ENCODE measurements at regions not wholly inside any gene's neighbourhood (a gene's known extent, or its start where the extent isn't known, plus 50 kb on each side); places are given as distances from the start of the nearest gene placed in this dataset.

DNA sequence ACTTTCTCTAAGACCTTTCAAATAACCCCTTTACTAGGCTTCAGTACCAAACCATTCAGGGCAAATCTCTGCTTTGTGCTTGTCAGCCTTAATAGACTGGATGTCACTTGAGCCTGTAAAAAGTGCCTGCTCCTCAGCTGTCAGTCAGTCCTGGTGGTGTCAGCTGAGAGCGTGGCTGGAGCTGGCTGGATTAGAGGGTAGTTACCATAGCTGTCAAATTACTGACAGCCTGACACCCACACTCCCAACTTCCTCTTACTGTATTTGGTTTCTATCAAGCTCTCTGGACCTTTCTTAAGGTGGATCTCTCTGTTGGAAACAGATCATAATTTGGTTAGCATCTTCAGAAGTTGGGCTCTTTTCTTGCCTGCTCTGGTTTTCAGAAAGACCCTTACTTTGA is 371.4 kb upstream of the ATP5MC3 start:
- peak; percentile 56 for DNase-seq

- no peak for DNase-seq
These were observed 358.9 kb upstream of the ATP5MC3 start for GRCh38 chr2:175540421-175540820.

GRCh38 chr2:175539122-175539521 is 357.6 kb upstream of the ATP5MC3 start:
- DNase-seq: no peak

- DNase-seq: no peak
These were observed 354.5 kb upstream of the ATP5MC3 start for GRCh38 chr2:175536059-175536458.

- DNase-seq: peak; percentile 42
These were observed 354.1 kb upstream of the ATP5MC3 start for GRCh38 chr2:175535631-175536030.

DNA sequence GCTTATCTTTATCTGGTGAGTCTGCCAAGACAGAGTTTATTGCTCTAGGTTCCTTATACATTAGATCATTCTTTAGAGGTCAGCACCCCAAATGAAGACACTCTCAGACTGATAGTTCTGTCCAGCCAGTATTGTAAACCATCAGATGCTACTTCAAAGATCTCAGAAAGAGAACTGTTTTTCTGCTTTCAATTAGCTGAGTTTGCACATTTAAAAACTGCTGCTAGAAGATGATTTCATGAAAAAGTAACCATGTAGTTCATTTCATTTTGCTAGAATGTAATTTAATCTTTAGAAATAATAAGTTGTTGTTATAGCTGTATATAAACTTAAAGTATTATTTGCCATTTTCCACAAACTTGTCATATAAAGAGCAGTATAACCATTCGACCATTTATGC is 344.5 kb upstream of the ATP5MC3 start:
- no peak for DNase-seq

- DNase-seq: no peak
These were observed 341.5 kb upstream of the ATP5MC3 start for GRCh38 chr2:175523001-175523400.

DNA sequence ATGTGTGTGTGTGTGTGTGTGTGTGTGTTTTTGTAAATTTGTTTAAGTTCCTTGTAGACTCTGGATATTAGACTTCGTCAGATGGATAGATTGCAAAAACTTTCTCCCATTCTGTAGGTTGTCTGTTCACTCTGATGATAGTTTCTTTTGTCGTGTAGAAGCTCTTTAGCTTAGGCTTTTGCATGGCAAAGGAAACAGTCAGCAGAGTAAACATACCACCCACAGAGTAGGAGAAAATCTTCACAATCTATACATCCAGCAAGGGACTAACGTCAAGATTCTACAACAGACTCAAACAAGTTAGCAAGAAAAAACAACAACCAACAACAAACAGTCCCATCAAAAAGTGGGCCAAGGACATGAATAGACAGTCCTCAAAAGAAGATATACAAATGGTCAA is 336.7 kb upstream of the ATP5MC3 start:
- DNase-seq: no peak

GRCh38 chr2:175516555-175516954 is 335.0 kb upstream of the ATP5MC3 start:
- DNase-seq: no peak

GRCh38 chr2:175500255-175500654 is 318.7 kb upstream of the ATP5MC3 start:
- no peak for DNase-seq

DNA sequence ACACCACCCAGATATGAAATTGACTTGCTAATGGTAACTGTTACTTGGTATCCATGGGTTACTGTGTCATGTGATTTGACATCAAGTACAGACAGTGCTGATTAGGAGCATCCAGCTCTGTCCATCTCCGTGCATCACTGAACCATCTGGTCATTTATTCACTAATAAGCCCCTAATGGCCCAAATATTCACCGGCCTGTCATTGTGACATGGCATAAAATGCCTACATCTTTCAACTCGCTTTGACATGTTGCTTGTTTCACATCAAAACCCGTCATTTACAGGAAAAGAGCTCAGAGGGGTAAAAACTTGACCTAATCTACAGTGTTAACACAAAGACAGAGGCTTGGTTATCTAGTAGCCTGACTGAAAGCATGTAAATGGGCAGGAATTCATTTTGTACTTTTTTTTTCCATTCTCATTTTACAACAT is 308.9 kb upstream of the ATP5MC3 start:
- no peak for DNase-seq

GRCh38 chr2:175478096-175478768 is 296.7 kb upstream of the ATP5MC3 start:
- no peak for DNase-seq

DNA sequence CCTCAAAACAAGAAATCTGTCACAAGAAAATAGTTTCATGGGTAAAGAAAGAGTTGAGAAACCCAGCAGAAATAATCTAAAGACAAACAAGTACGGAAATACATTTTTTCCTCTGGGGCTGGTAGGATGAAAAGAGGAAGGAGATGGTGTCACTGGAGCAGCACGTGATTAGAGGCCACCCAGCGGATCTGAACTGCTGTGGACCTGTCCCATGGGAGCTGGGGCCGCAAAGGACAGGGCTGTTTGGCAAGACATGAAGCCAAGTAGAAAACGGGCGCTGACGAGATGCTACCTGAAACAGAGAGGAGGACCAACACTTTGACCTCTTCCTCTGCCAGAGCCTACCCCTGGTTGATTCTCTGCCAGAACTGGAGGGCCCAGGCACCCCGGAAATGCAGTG is 295.4 kb upstream of the ATP5MC3 start:
- peak; percentile 6 for DNase-seq

GRCh38 chr2:175476374-175476773 is 294.9 kb upstream of the ATP5MC3 start:
- DNase-seq: no peak

DNA sequence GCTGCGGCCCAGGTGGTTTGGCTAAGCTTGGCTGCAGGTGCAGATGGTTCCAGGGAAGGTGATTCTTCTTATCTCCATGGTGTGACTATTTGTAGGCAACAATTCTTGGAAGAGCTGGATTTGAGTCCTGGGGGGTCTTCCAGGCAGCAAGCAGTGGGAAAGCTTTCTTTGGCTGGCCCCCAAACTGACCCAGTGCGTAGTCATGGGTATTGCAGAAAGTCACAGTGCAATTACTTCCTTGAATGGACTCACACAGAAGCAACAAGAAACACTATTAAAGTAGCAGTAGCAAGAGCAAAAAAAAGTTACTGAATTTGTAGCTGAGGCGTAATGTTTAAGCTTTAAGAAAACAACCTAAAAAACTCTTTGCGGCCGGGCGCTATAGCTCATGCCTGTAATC is 293.6 kb upstream of the ATP5MC3 start:
- no peak for DNase-seq

DNA sequence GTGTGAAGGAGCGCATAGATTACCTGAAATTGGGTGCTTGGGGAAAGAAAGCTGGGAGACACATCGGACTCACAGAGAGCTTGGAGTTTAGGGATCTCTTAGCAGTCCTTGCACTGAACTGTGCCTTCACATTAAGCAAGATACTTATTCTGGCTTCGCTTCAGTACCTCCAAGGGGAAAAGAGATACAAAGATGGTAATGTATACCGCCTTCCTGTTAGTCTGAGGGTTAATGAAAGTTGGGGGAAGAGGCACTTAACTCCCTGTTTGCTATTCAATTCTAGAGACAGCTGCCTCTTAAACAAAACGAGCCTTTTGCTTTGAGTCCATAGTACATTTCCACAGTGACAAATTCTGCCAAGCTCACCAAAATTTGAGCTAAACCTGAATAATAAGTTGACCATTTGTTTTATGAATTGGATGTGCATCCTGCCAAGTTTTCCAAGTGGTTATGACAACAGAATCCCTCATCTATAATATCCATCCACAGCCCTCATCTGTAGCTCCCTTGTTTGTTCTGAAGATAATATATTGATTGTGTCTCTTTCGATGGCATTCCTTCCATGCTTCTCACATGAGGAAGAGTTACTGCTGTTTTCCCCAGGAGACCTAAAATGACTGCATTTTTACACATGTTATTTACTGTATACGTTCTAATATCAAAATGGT is 287.1 kb upstream of the ATP5MC3 start:
- no peak for DNase-seq

GRCh38 chr2:175465101-175465500 is 283.6 kb upstream of the ATP5MC3 start:
- DNase-seq: no peak

DNA sequence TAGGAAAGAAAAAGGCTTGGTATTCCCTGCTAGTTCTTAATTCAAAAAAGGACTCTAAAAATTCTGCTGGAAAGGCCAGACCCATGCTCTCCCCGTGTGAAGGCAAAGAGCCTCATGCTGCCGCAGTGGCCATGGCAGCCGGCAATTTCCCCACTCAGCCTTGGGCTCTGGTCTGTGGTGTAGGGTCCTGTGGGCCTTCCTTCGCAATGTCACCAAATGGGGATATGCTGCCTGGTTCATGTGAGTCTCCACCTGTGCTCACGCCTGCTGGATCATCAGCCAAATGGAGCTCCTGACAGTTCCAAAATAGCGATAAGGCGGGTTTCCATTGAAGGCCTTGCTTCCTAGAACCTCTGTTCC is 282.8 kb upstream of the ATP5MC3 start:
- no peak for DNase-seq

DNA sequence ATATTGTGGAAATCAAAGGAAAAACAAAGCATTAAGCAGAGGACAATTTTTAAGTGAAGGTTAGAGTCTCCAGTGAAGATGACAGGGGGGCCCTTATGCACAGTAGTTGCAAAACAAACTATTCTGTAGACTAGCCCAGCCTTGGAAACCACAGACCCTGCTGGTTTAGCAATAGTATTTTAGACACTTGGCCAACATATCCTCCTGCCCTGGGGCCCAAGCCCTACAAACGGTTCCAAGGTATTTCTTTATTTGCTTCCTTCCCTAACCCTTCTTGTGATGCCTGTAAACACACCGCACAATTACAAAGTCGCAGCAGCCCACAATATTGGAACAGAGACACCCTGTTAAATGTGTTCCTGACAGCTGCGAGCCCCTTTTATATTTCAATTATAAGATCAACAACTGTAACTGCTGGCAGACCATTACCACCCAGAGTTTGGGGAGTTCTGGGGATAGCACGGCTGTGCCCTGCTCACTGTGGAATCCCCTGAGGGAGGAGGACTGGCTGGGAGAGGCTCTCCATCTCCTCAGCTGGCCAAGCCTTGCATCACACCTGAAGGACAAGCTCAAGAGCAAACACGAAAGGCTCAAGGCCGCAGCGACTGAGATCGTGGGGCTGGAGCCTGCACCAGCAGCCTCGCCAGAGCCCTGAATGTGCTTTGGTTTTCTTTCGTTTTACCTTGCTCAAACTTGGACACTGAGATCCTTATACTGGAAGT is 282.2 kb upstream of the ATP5MC3 start:
- peak; percentile 75 for DNase-seq

- DNase-seq: peak; percentile 7
These were observed 281.7 kb upstream of the ATP5MC3 start for GRCh38 chr2:175463169-175463568.

GRCh38 chr2:175462246-175462645 is 280.7 kb upstream of the ATP5MC3 start:
- DNase-seq: no peak

DNA sequence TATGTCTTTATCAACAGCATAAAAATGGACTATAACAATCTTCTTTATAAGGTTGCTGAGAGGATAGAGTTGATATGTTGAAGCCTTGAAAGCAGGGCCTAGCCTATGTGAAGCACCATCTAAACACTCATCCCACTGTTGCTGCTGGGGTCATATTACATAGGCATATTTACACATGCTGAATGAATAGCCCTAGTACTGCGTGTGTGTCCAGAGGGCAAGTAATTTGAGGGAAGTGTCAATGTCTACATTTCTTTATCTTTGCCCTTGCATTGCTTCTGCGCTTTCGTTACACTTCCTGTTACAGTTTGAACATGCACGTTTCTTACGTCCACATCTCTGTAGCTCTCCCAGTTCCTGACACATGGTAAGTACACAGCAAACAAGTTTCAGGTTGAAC is 280.3 kb upstream of the ATP5MC3 start:
- DNase-seq: peak; percentile 10

GRCh38 chr2:175457895-175458448 is 276.5 kb upstream of the ATP5MC3 start:
- peak; percentile 13 for DNase-seq

DNA sequence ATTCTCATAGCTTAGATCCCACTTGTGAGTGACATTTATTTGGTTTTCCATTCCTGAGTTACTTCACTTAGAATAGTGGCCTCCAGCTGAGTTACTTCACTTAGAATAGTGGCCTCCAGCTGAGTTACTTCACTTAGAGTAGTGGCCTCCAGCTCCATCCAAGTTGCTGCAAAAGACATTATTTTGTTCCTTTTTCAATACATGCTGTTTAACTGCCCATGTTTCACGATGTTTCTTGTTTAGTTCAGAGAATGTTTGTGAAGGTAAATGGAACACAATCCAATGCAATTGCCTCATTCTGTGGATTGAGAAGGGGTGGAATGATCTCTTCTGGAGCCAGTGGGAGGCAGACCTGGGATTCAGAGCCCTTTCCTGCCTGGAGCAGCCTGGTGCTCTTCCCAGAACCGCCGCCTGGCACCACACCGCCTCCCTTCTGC is 273.5 kb upstream of the ATP5MC3 start:
- DNase-seq: no peak

All from hematopoietic multipotent progenitor cell treated with erythropoietin and hydrocortisone succinate and interleukin-3 and kit ligand, for 4 days (in vitro differentiated cells).